ENCODE measurements at regions not wholly inside any gene's neighbourhood (a gene's known extent, or its start where the extent isn't known, plus 50 kb on each side); places are given as distances from the start of the nearest gene placed in this dataset.

DNA sequence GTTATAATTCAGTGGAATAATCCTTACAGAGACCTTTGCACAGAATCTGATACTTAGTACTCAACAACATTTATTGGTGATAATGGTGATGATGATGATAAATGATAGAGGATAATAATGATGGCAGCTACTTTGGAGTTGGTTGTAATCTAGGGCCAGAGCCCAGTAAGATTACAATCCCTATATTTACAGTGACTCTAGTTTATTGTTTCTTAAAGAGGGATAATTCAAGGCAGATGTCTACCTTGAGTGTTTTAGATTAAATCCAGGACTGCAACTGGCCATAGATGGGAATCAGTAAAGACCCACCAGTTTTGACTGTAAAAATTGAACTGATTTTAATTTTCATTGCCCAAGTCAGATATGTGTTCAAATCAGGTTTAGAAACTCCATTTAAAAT lies 813.9 kb upstream of the CNTNAP5 start:
- DNase-seq, result no peak

- no peak for DNase-seq
These were observed 779.9 kb upstream of the CNTNAP5 start for GRCh38 chr2:123245156-123245555.

DNA sequence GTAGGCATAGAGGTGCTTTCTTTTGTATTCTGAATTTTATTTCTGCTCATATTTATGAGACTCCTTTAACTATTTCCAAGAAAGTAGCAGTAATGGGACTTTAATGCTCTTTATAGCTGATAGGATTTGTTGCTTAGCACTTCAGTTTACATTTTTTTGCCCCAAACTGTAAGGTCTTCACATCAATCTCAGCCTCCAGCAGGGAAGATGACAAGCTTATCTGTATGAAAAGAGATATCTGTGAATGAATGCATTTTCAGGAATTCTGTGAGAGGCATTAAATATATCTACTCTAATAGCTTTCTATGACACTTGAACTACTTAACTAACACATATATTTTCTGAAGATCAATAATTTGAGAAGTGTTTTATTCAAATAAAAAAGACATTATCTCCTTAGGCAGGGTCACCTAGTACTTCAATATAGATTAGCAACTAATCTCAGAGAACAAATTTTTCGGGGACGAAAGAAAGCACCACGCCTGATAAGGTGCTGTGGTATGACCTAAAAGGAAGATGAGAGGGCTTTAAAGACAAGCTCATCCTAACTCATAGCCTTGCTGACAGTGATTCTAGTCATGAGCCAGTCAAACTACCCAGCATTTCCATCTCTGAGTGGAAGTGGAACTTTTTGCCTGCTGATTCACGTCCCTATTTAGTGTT lies 766.1 kb upstream of the CNTNAP5 start:
- no peak for DNase-seq

- DNase-seq, result no peak
These were observed 762.2 kb upstream of the CNTNAP5 start for GRCh38 chr2:123262856-123263255.

- DNase-seq, result no peak
These were observed 741.7 kb upstream of the CNTNAP5 start for GRCh38 chr2:123283431-123283830.

- no peak for DNase-seq
These were observed 721.4 kb upstream of the CNTNAP5 start for GRCh38 chr2:123303731-123304130.
